HK-2 (cell line): ENCODE measurements at regions not wholly inside any gene's neighbourhood (a gene's known extent, or its start where the extent isn't known, plus 50 kb on each side); places are given as distances from the start of the nearest gene placed in this dataset.

Experiments used
- DNase-seq: peaks from one replicate; pipeline ENCODE4 v3.0.0-alpha.2; 2018; ENCODE audit not compliant: unreplicated experiment

GRCh38 chr11:93963072-93963471, 58.1 kb upstream of the HEPHL1 start:
- DNase-seq: no peak

GRCh38 chr11:93967258-93967657, 53.9 kb upstream of the HEPHL1 start:
- no peak for DNase-seq

GRCh38 chr11:93967944-93968343, 53.2 kb upstream of the HEPHL1 start:
- DNase-seq: no peak

- DNase-seq: no peak
Measured at GRCh38 chr11:93969925-93970922, 50.9 kb upstream of the HEPHL1 start.
